ENCODE measurements at regions not wholly inside any gene's neighbourhood (a gene's known extent, or its start where the extent isn't known, plus 50 kb on each side); places are given as distances from the start of the nearest gene placed in this dataset.

DNA sequence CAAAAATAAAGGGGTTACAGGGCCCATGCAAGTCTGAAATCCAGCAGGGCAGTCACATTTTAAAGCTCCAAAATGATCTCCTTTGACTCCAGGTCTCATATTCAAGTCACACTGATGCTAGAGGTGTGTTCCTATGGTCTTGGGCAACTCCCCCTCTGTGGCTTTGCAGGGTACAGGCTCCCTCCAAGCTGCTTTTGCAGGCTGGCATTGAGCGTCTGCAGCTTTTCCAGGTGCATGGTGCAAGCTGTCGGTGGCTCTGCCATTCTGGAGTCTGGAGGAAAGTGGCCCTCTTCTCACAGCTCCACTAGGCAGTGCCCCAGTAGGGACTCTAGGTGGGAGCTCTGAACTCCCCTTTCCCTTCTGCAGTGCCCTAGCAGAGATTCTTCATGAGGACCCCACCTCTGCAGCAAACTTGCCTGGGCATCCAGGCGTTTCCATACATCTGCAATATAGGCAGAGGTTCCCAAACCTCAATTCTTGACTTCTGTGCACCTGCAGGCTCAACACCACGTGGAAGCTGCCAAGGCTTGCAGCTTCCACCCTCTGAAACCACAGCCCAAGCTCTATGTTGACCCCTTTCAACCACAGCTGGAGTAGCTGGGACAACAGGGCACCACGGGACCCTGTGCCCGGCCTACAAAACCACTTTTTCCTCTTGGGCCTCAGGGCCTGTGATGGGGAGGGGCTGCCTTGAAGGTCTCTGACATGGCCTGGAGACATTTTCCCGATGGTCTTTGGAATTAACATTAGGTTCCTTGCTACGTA is 80.1 kb upstream of the PLSCR5 start:
- no peaks in the 10 kb centered on the region for H3K27me3 ChIP-seq
- no peak for DNase-seq (ENCODE audit: low spot score)
- TF ChIP-seq, protein P1, sequence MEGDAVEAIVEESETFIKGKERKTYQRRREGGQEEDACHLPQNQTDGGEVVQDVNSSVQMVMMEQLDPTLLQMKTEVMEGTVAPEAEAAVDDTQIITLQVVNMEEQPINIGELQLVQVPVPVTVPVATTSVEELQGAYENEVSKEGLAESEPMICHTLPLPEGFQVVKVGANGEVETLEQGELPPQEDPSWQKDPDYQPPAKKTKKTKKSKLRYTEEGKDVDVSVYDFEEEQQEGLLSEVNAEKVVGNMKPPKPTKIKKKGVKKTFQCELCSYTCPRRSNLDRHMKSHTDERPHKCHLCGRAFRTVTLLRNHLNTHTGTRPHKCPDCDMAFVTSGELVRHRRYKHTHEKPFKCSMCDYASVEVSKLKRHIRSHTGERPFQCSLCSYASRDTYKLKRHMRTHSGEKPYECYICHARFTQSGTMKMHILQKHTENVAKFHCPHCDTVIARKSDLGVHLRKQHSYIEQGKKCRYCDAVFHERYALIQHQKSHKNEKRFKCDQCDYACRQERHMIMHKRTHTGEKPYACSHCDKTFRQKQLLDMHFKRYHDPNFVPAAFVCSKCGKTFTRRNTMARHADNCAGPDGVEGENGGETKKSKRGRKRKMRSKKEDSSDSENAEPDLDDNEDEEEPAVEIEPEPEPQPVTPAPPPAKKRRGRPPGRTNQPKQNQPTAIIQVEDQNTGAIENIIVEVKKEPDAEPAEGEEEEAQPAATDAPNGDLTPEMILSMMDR (IDR thresholded peaks at IDR 0.05), result no peak
- no peaks in the 10 kb centered on the region for H3K4me1 ChIP-seq
- no peak overlapping the region for H3K4me3 ChIP-seq
- H3K27ac ChIP-seq, result no peak overlapping the region
- H3K36me3 ChIP-seq, result no peaks in the 10 kb centered on the region
- H3K9me3 ChIP-seq, result no peaks in the 10 kb centered on the region

DNA sequence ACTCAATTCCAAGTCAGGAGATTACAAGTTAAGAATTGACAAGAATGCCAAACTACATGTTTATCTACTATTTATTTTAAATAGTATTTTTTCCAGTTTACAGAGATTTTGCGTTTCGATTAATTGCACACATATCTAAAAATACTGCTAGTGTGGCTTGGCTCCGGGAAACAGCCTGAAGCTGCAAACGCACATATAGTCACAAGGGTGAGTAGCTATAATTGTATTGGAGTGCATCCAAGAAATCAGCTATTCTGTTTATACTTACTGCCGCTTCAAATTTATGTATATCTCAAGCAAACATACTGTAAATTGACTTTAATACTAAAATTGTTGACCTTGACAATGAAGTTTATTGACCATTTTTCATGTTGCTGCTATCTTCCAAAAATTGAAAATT is 77.0 kb upstream of the PLSCR5 start:
- Histone ChIP-seq H3K9me3 (no peaks in the 10 kb centered on the region), H3K36me3 (no peaks in the 10 kb centered on the region), H3K27ac (no peak overlapping the region), H3K4me1 (no peaks in the 10 kb centered on the region), H3K27me3 (no peaks in the 10 kb centered on the region), H3K4me3 (no peak overlapping the region)
- TF ChIP-seq, protein P1 (IDR thresholded peaks at IDR 0.05), result no peak
- no peak for DNase-seq (ENCODE audit: low spot score)

DNA sequence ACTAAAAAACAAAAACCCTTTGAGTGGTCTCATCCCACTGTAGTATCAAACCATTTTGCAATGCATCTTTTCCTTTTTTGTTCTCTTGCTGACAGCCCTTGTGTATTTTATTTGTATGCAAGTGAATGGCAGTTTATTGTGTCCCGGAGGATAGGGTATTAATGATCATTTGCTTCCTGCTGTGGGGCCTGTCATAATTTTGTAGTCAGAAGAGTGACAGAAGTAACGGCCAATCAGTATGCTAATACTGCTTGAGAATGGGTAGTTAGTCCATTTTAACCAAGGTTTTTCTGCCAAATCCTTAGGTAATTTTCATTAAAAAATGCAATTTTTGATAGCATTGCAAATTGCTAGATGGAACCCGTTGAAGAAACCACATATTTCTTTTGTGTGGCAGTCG is 75.5 kb upstream of the PLSCR5 start:
- TF ChIP-seq, protein P1 (IDR thresholded peaks at IDR 0.05), result no peak
- H3K9me3 ChIP-seq, result no peaks in the 10 kb centered on the region
- H3K4me3 ChIP-seq, result no peak overlapping the region
- H3K27me3 ChIP-seq, result no peaks in the 10 kb centered on the region
- no peak overlapping the region for H3K27ac ChIP-seq
- no peaks in the 10 kb centered on the region for H3K36me3 ChIP-seq
- no peaks in the 10 kb centered on the region for H3K4me1 ChIP-seq
- no peak for DNase-seq (ENCODE audit: low spot score)

DNA sequence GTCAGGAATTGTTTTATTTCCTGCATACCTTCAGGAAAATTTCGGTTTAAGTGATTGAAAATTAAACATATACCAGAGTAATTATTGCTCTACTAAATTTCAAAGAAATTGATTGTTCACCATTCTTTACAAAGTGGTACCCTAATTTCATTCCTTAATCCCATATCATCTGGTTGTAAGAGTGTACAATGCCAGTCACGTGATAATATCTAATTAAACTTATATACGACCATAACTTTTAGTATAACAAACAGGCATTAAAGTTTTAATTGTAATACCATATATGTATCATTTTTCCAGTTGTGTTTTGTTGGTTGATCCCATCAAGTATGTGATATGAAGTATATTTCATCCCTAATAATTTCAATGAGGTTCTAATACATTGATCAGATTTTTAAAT is 74.8 kb upstream of the PLSCR5 start:
- no peaks in the 10 kb centered on the region for H3K27me3 ChIP-seq
- H3K4me1 ChIP-seq, result no peaks in the 10 kb centered on the region
- H3K36me3 ChIP-seq, result no peaks in the 10 kb centered on the region
- DNase-seq (ENCODE audit: low spot score), result no peak
- no peaks in the 10 kb centered on the region for H3K9me3 ChIP-seq
- H3K4me3 ChIP-seq, result no peak overlapping the region
- no peak overlapping the region for H3K27ac ChIP-seq
- TF ChIP-seq, protein P1 (IDR thresholded peaks at IDR 0.05), result no peak

DNA sequence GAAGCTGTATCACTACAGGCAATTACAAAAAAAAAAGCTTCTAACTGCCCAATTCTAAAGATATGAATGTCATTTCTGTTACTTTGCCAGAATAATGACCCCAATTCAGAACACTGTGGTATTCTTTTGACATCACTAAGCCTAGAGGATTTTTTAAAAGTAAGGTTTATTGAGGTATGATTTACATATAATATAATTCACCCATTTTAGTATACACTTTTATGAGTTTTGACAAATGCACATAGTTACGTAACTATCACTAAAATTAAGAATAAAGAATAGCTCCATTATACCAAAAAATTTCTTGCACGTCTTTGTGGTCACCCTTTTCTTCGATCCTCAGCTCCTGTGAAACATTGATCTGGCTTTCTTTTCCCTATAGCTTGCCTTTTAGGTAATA is 74.0 kb upstream of the PLSCR5 start:
- Histone ChIP-seq H3K4me1 (no peaks in the 10 kb centered on the region), H3K27ac (no peak overlapping the region), H3K36me3 (no peaks in the 10 kb centered on the region), H3K27me3 (no peaks in the 10 kb centered on the region), H3K4me3 (no peak overlapping the region), H3K9me3 (no peaks in the 10 kb centered on the region)
- TF ChIP-seq, protein P1 (IDR thresholded peaks at IDR 0.05), result no peak
- no peak for DNase-seq (ENCODE audit: low spot score)

DNA sequence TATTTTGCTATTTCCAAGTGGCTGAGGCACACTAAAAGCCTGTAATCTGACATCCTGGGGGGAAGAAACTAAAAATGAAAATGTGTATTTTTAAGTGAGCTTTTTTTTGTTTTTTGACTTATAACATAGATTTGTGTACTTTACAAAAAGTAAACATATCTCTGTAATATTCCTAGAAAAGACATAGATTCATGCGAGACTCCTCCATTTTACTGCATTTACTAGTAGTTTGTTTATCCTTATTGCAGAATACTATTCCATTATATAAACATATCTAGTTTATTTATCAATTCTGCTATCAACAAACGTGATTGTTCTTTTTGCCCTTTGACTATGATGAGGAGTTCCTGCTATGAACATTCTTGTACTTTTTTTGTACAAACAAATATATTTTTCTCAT is 67.8 kb upstream of the PLSCR5 start:
- Histone ChIP-seq H3K4me3 (no peak overlapping the region), H3K36me3 (no peaks in the 10 kb centered on the region), H3K27ac (no peak overlapping the region), H3K9me3 (no peaks in the 10 kb centered on the region), H3K4me1 (no peaks in the 10 kb centered on the region), H3K27me3 (no peaks in the 10 kb centered on the region)
- TF ChIP-seq, protein P1 (IDR thresholded peaks at IDR 0.05), result no peak
- no peak for DNase-seq (ENCODE audit: low spot score)
